ENCODE measurements at regions not wholly inside any gene's neighbourhood (a gene's known extent, or its start where the extent isn't known, plus 50 kb on each side); places are given as distances from the start of the nearest gene placed in this dataset.

- no peak for DNase-seq (ENCODE audit: low spot score)
Measured at GRCh38 chr3:180284331-180285110, 247.8 kb upstream of the PEX5L start.

- DNase-seq (ENCODE audit: low spot score): no peak
Measured at GRCh38 chr3:180287703-180288102, 251.0 kb upstream of the PEX5L start.

- DNase-seq (ENCODE audit: low spot score): no peak
Measured at GRCh38 chr3:180288816-180289215, 252.1 kb upstream of the PEX5L start.

- DNase-seq (ENCODE audit: low spot score): no peak
Measured at GRCh38 chr3:180290300-180290699, 253.6 kb upstream of the PEX5L start.

- DNase-seq (ENCODE audit: low spot score): no peak
Measured at GRCh38 chr3:180294282-180295027, 257.7 kb upstream of the PEX5L start.

- DNase-seq (ENCODE audit: low spot score): no peak
Measured at GRCh38 chr3:180295811-180296210, 259.1 kb upstream of the PEX5L start.

- no peak for DNase-seq (ENCODE audit: low spot score)
Measured at GRCh38 chr3:180296971-180297370, 260.2 kb upstream of the PEX5L start.

- DNase-seq (ENCODE audit: low spot score): no peak
Measured at GRCh38 chr3:180306155-180306554, 269.4 kb upstream of the PEX5L start.

GRCh38 chr3:180306691-180307090, 270.0 kb upstream of the PEX5L start:
- DNase-seq (ENCODE audit: low spot score): no peak

- DNase-seq (ENCODE audit: low spot score): no peak
Measured at GRCh38 chr3:180311242-180311641, 274.5 kb upstream of the PEX5L start.

- no peak for DNase-seq (ENCODE audit: low spot score)
Measured at GRCh38 chr3:180316321-180316720, 279.6 kb upstream of the PEX5L start.

GRCh38 chr3:180319461-180319860, 282.5 kb upstream of the TTC14 start:
- no peak for DNase-seq (ENCODE audit: low spot score)

GRCh38 chr3:180320631-180321030, 281.3 kb upstream of the TTC14 start:
- no peak for DNase-seq (ENCODE audit: low spot score)

- no peak for DNase-seq (ENCODE audit: low spot score)
Measured at GRCh38 chr3:180321534-180321933, 280.4 kb upstream of the TTC14 start.

GRCh38 chr3:180322829-180323228, 279.1 kb upstream of the TTC14 start:
- no peak for DNase-seq (ENCODE audit: low spot score)

- DNase-seq (ENCODE audit: low spot score): no peak
Measured at GRCh38 chr3:180324791-180325190, 277.2 kb upstream of the TTC14 start.

GRCh38 chr3:180325533-180325932, 276.4 kb upstream of the TTC14 start:
- DNase-seq (ENCODE audit: low spot score): no peak

- no peak for DNase-seq (ENCODE audit: low spot score)
Measured at GRCh38 chr3:180325958-180326357, 276.0 kb upstream of the TTC14 start.

GRCh38 chr3:180329187-180329586, 272.8 kb upstream of the TTC14 start:
- DNase-seq (ENCODE audit: low spot score): no peak

- DNase-seq (ENCODE audit: low spot score): no peak
Measured at GRCh38 chr3:180329847-180330246, 272.1 kb upstream of the TTC14 start.

- DNase-seq (ENCODE audit: low spot score): no peak
Measured at GRCh38 chr3:180330440-180330839, 271.5 kb upstream of the TTC14 start.

- DNase-seq (ENCODE audit: low spot score): no peak
Measured at GRCh38 chr3:180332608-180333007, 269.4 kb upstream of the TTC14 start.

GRCh38 chr3:180335050-180335449, 266.9 kb upstream of the TTC14 start:
- DNase-seq (ENCODE audit: low spot score): no peak

GRCh38 chr3:180340395-180340794, 261.6 kb upstream of the TTC14 start:
- DNase-seq (ENCODE audit: low spot score): no peak
